Keratinocyte (primary cell): ENCODE measurements at regions not wholly inside any gene's neighbourhood (a gene's known extent, or its start where the extent isn't known, plus 50 kb on each side); places are given as distances from the start of the nearest gene placed in this dataset.

Experiments
- DNase-seq: peaks from one replicate; pipeline ENCODE4 v3.0.0-alpha.2; 2011; ENCODE audit warnings: low read depth, missing footprints, low spot score
- FAIRE-seq: peaks from 2 replicates; lab custom pipeline; 2011; peaks lifted over from hg19 to GRCh38; lab: Jason Lieb, UNC
- H2AFZ ChIP-seq: 2 replicates; pipeline ENCODE4 v1.6.0; 2012; ENCODE audit warnings: low read length, control low read depth, inconsistent platforms; ENCODE audit not compliant: control insufficient read depth
- H3K27ac ChIP-seq: 2 replicates; pipeline ENCODE4 v1.5.1; 2011; ENCODE audit warnings: low read length; ENCODE audit not compliant: control insufficient read depth, insufficient read depth
- H3K27me3 ChIP-seq: 3 replicates; pipeline ENCODE4 v1.6.0; 2011; ENCODE audit warnings: low read length; ENCODE audit not compliant: control insufficient read depth, insufficient read depth; ENCODE audit errors: extremely low read depth
- H3K36me3 ChIP-seq, 2 experiments: 2 replicates in 1 of 2; 3 replicates in 1 of 2; pipeline ENCODE4 v1.5.1; 2011; ENCODE audit warnings: low read length in 2 of 2, mild to moderate bottlenecking in 1 of 2; ENCODE audit not compliant: control insufficient read depth in 2 of 2, insufficient read depth in 2 of 2; ENCODE audit errors: extremely low read depth in 1 of 2
- H3K4me1 ChIP-seq: 3 replicates; pipeline ENCODE4 v1.5.1; 2011; ENCODE audit warnings: low read length; ENCODE audit not compliant: control insufficient read depth, insufficient read depth; ENCODE audit errors: extremely low read depth
- H3K4me2 ChIP-seq: 3 replicates; pipeline ENCODE4 v1.6.0; 2011; ENCODE audit warnings: low read depth, low read length; ENCODE audit not compliant: control insufficient read depth, insufficient read depth; ENCODE audit errors: extremely low read depth
- H3K4me3 ChIP-seq, 3 experiments: fragments of 200-600 bp in 1 of 3; sonication (generic) in 1 of 3; 2 replicates in 2 of 3; 3 replicates in 1 of 3; pipeline ENCODE4 v1.5.1; 2011 to 2016; ENCODE audit warnings: low read length in 3 of 3, mild to moderate bottlenecking in 3 of 3, control low read depth in 2 of 3, inconsistent platforms in 1 of 3, low read depth in 1 of 3, mixed read lengths in 1 of 3, mixed run types in 1 of 3, moderate library complexity in 1 of 3; ENCODE audit not compliant: control insufficient read depth in 2 of 3, insufficient read depth in 2 of 3; ENCODE audit errors: extremely low read depth in 1 of 3
- H3K79me2 ChIP-seq: 2 replicates; pipeline ENCODE4 v1.6.0; 2012; ENCODE audit warnings: low read length; ENCODE audit not compliant: control insufficient read depth, insufficient read depth
- H3K9ac ChIP-seq: 3 replicates; pipeline ENCODE4 v1.6.0; 2011; ENCODE audit warnings: low read length; ENCODE audit not compliant: control insufficient read depth, insufficient read depth; ENCODE audit errors: extremely low read depth
- H3K9me1 ChIP-seq: 3 replicates; pipeline ENCODE4 v1.6.0; 2011; ENCODE audit warnings: low read length; ENCODE audit not compliant: control insufficient read depth, insufficient read depth; ENCODE audit errors: extremely low read depth
- H3K9me3 ChIP-seq: 2 replicates; pipeline ENCODE4 v1.5.1; 2012; ENCODE audit warnings: low read depth, low read length; ENCODE audit not compliant: control insufficient read depth
- H4K20me1 ChIP-seq: 3 replicates; pipeline ENCODE4 v1.6.0; 2011; ENCODE audit warnings: low read length; ENCODE audit not compliant: control insufficient read depth, insufficient read depth; ENCODE audit errors: extremely low read depth
- EZH2 ChIP-seq: IDR thresholded peaks from one replicate; pipeline ENCODE4 v1.6.1; 2012; ENCODE audit warnings: inconsistent platforms, mild to moderate bottlenecking, low read length, moderate library complexity
- dilution Hi-C: fragments of 300-500 bp; cut with MboI; formaldehyde crosslinking; loops from one replicate; pipeline ENCODE4 v1.7.0; 2020; ENCODE audit warnings: low sequenced_read_pairs; ENCODE audit not compliant: extremely low pct_ligation_motif_present
- TF ChIP-seq, protein P1 (sequence below), 3 experiments: IDR thresholded peaks in 1 of 3; conservative IDR thresholded peaks in 1 of 3; optimal IDR thresholded peaks in 1 of 3; 2 replicates in 2 of 3; 3 replicates in 1 of 3; pipeline versions ENCODE3 to v1.5.1; 2011; ENCODE audit warnings: low read length in 3 of 3, mild to moderate bottlenecking in 3 of 3, moderate library complexity in 2 of 3, control low read depth in 1 of 3, inconsistent platforms in 1 of 3; ENCODE audit not compliant: insufficient read depth in 2 of 3; ENCODE audit errors: extremely low read depth in 1 of 3

- Histone ChIP-seq H3K27ac (no peak overlapping the region), H3K79me2 (no peaks in the 10 kb centered on the region), H3K4me2 (no peak overlapping the region), H3K36me3 (no peaks in the 10 kb centered on the region), H3K4me1 (no peaks in the 10 kb centered on the region), H3K9me3 (no peaks in the 10 kb centered on the region), H3K9me1 (no peaks in the 10 kb centered on the region), H3K4me3 (no peak overlapping the region), H3K9ac (no peak overlapping the region), H2AFZ (no peak overlapping the region), H4K20me1 (no peaks in the 10 kb centered on the region), H3K27me3 (peaks cover 5% of the 10 kb centered on the region)
- FAIRE-seq (no peak), DNase-seq (no peak)
- TF ChIP-seq, protein P1, sequence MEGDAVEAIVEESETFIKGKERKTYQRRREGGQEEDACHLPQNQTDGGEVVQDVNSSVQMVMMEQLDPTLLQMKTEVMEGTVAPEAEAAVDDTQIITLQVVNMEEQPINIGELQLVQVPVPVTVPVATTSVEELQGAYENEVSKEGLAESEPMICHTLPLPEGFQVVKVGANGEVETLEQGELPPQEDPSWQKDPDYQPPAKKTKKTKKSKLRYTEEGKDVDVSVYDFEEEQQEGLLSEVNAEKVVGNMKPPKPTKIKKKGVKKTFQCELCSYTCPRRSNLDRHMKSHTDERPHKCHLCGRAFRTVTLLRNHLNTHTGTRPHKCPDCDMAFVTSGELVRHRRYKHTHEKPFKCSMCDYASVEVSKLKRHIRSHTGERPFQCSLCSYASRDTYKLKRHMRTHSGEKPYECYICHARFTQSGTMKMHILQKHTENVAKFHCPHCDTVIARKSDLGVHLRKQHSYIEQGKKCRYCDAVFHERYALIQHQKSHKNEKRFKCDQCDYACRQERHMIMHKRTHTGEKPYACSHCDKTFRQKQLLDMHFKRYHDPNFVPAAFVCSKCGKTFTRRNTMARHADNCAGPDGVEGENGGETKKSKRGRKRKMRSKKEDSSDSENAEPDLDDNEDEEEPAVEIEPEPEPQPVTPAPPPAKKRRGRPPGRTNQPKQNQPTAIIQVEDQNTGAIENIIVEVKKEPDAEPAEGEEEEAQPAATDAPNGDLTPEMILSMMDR (optimal IDR thresholded peaks at IDR 0.05 in 1 of 3, IDR thresholded peaks at IDR 0.05 in 1 of 3, conservative IDR thresholded peaks at IDR 0.05 in 1 of 3; ENCODE audit: extremely low read depth in 1 of 3, insufficient read depth in 2 of 3, low read length in 3 of 3), result no peak
- TF ChIP-seq EZH2, result no peak
- dilution Hi-C loops, result no loop called here
Measured at GRCh38 chr10:78713659-78714058, 355.1 kb upstream of the ZMIZ1 start.

DNA sequence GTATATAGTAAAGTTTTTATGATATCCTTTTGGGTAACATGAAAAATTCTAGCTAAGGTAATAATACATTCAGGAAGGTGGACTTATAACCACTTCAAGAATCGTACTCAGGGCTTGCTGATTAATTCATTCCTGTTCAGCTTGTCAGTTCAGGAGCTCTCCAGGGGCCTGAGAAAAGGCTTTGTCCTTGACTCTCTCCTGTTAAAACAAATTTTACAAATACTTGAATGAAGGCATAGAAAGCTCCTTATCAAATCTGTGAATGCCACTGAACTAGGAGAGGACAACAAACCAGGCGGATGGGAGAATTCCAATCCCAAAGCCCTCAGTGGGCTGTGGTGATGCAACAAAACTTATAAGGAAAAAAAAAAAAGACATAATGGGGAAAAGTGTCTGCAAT is 354.5 kb upstream of the ZMIZ1 start:
- Histone ChIP-seq H3K9ac (no peak overlapping the region), H3K36me3 (no peaks in the 10 kb centered on the region), H4K20me1 (no peaks in the 10 kb centered on the region), H3K9me1 (no peaks in the 10 kb centered on the region), H3K4me2 (no peak overlapping the region), H2AFZ (no peak overlapping the region), H3K9me3 (no peaks in the 10 kb centered on the region), H3K79me2 (no peaks in the 10 kb centered on the region), H3K27ac (no peak overlapping the region), H3K27me3 (peaks cover 5% of the 10 kb centered on the region), H3K4me3 (no peak overlapping the region), H3K4me1 (no peaks in the 10 kb centered on the region)
- FAIRE-seq (no peak), DNase-seq (no peak)
- dilution Hi-C loops, result no loop called here
- TF ChIP-seq EZH2, result no peak
- TF ChIP-seq, protein P1 (optimal IDR thresholded peaks at IDR 0.05 in 1 of 3, IDR thresholded peaks at IDR 0.05 in 1 of 3, conservative IDR thresholded peaks at IDR 0.05 in 1 of 3; ENCODE audit: extremely low read depth in 1 of 3, insufficient read depth in 2 of 3, low read length in 3 of 3), result no peak
